ENCODE measurements at regions not wholly inside any gene's neighbourhood (a gene's known extent, or its start where the extent isn't known, plus 50 kb on each side); places are given as distances from the start of the nearest gene placed in this dataset.

DNA sequence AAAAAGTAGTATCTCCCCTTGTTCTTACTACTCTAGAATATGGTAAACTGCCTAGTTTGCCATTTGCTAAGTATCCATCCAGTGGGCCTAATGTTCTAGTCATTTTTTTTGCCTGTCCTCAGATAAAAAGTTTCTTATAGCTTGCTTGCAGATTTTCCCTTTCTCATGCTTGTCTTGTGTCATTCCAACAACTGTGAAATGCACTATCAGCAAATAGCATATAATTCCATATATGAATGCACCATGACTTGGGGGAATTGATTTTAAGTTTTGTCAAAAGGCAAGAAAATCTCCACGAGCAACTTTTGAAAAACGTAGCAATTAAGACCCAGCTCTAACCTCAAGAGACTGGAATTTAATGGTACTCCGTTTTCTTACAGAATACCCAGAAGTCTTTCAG, 286.2 kb upstream of the GPR149 start:
- Mint-ChIP-seq H3K4me3 (no peak overlapping the region), H3K27me3 (ENCODE audit: low read depth) (no peaks in the 10 kb centered on the region), H3K9me3 (no peaks in the 10 kb centered on the region), H3K36me3 (no peaks in the 10 kb centered on the region), H3K27ac (no peak overlapping the region), H3K4me1 (no peaks in the 10 kb centered on the region)
- POLR2A ChIA-PET: no interaction called here
- TF ChIP-seq, protein P1, sequence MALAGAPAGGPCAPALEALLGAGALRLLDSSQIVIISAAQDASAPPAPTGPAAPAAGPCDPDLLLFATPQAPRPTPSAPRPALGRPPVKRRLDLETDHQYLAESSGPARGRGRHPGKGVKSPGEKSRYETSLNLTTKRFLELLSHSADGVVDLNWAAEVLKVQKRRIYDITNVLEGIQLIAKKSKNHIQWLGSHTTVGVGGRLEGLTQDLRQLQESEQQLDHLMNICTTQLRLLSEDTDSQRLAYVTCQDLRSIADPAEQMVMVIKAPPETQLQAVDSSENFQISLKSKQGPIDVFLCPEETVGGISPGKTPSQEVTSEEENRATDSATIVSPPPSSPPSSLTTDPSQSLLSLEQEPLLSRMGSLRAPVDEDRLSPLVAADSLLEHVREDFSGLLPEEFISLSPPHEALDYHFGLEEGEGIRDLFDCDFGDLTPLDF (CRISPR knock-in tag; IDR thresholded peaks at IDR 0.05): no peak
- ATAC-seq (no peak), DNase-seq (ENCODE audit: low spot score) (no peak)
- CTCF ChIA-PET: no interaction called here

- CTCF ChIA-PET: no interaction called here
- Mint-ChIP-seq H3K27me3 (ENCODE audit: low read depth) (no peaks in the 10 kb centered on the region), H3K36me3 (no peaks in the 10 kb centered on the region), H3K4me3 (no peak overlapping the region), H3K9me3 (no peaks in the 10 kb centered on the region), H3K27ac (no peak overlapping the region), H3K4me1 (no peaks in the 10 kb centered on the region)
- POLR2A ChIA-PET: no interaction called here
- ATAC-seq: no peak
- TF ChIP-seq MXD4 (CRISPR knock-in tag; IDR thresholded peaks at IDR 0.05; ENCODE audit: borderline replicate concordance) (no peak), IRF2 (CRISPR knock-in tag; IDR thresholded peaks at IDR 0.05; ENCODE audit: borderline replicate concordance, low read depth) (no peak), ATF3 (CRISPR knock-in tag; conservative IDR thresholded peaks at IDR 0.05) (no peak), TEAD4 (CRISPR knock-in tag; IDR thresholded peaks at IDR 0.05) (no peak), ESRRA (CRISPR knock-in tag; IDR thresholded peaks at IDR 0.05; ENCODE audit: borderline replicate concordance) (no peak), SMAD3 (CRISPR knock-in tag; IDR thresholded peaks at IDR 0.05; ENCODE audit: borderline replicate concordance) (no peak), ZNF219 (CRISPR knock-in tag; IDR thresholded peaks at IDR 0.05; ENCODE audit: borderline replicate concordance) (no peak), TCF7 (CRISPR knock-in tag; IDR thresholded peaks at IDR 0.05; ENCODE audit: low read depth) (no peak), CREM (CRISPR knock-in tag; IDR thresholded peaks at IDR 0.05) (no peak), NR2C2 (CRISPR knock-in tag; IDR thresholded peaks at IDR 0.05) (no peak), AR (CRISPR knock-in tag; IDR thresholded peaks at IDR 0.05) (no peak), ZNF232 (CRISPR knock-in tag; IDR thresholded peaks at IDR 0.05) (no peak), RELA (CRISPR knock-in tag; IDR thresholded peaks at IDR 0.05; ENCODE audit: borderline replicate concordance) (no peak), ZNF121 (CRISPR knock-in tag; IDR thresholded peaks at IDR 0.05) (no peak)
- TF ChIP-seq, protein P2, sequence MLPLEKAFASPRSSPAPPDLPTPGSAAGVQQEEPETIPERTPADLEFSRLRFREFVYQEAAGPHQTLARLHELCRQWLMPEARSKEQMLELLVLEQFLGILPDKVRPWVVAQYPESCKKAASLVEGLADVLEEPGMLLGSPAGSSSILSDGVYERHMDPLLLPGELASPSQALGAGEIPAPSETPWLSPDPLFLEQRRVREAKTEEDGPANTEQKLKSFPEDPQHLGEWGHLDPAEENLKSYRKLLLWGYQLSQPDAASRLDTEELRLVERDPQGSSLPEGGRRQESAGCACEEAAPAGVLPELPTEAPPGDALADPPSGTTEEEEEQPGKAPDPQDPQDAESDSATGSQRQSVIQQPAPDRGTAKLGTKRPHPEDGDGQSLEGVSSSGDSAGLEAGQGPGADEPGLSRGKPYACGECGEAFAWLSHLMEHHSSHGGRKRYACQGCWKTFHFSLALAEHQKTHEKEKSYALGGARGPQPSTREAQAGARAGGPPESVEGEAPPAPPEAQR (CRISPR knock-in tag; IDR thresholded peaks at IDR 0.05): no peak
- TF ChIP-seq, protein P3, sequence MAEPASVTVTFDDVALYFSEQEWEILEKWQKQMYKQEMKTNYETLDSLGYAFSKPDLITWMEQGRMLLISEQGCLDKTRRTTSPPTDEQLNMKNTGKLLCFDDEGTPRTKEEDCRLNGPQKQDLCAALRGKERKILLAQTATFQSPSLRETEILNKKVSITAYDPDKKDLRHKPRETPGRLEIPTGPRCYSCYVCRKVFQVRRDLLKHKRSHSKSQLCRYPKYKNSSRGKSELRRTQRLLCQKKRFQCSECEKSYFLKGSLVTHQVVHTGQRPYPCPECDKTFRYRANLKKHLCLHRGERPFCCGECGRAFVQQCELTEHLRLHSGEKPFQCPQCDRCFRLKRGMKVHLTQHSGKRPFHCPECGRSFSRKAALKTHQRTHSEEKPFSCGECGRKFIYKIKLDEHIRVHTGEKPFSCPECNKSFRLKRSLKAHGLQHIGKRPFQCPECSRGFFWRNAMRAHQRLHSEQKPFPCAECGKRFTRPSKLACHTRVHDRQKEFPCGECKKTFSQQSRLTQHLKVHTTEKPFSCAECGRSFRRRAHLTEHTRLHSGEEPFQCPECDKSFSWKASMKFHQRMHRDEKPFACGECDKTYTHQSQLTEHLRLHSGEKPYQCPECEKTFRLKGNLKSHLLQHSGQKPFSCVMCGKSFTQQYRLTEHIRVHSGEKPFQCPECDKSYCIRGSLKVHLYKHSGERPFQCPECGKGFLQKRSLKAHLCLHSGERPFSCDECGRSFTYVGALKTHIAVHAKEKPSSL (CRISPR knock-in tag; conservative IDR thresholded peaks at IDR 0.05): no peak
- TF ChIP-seq, protein P4, sequence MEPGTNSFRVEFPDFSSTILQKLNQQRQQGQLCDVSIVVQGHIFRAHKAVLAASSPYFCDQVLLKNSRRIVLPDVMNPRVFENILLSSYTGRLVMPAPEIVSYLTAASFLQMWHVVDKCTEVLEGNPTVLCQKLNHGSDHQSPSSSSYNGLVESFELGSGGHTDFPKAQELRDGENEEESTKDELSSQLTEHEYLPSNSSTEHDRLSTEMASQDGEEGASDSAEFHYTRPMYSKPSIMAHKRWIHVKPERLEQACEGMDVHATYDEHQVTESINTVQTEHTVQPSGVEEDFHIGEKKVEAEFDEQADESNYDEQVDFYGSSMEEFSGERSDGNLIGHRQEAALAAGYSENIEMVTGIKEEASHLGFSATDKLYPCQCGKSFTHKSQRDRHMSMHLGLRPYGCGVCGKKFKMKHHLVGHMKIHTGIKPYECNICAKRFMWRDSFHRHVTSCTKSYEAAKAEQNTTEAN (CRISPR knock-in tag; IDR thresholded peaks at IDR 0.05): no peak
- TF ChIP-seq, protein P5, sequence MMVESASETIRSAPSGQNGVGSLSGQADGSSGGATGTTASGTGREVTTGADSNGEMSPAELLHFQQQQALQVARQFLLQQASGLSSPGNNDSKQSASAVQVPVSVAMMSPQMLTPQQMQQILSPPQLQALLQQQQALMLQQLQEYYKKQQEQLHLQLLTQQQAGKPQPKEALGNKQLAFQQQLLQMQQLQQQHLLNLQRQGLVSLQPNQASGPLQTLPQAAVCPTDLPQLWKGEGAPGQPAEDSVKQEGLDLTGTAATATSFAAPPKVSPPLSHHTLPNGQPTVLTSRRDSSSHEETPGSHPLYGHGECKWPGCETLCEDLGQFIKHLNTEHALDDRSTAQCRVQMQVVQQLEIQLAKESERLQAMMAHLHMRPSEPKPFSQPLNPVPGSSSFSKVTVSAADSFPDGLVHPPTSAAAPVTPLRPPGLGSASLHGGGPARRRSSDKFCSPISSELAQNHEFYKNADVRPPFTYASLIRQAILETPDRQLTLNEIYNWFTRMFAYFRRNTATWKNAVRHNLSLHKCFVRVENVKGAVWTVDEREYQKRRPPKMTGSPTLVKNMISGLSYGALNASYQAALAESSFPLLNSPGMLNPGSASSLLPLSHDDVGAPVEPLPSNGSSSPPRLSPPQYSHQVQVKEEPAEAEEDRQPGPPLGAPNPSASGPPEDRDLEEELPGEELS (CRISPR knock-in tag; IDR thresholded peaks at IDR 0.05): no peak
- no peak for DNase-seq (ENCODE audit: low spot score)
These were observed 278.6 kb upstream of the GPR149 start for GRCh38 chr3:154708554-154708953.

All from WTC11 (cell line).